SU-DHL-6 (cell line): ENCODE measurements at regions not wholly inside any gene's neighbourhood (a gene's known extent, or its start where the extent isn't known, plus 50 kb on each side); places are given as distances from the start of the nearest gene placed in this dataset.

Source experiments
- H2AFZ ChIP-seq: fragments of 200-600 bp; sonication (generic); 2 replicates; pipeline ENCODE4 v1.6.1; 2014; ENCODE audit warnings: low read depth, mild to moderate bottlenecking, moderate library complexity, mixed read lengths, antibody characterized with exemption, low read length; ENCODE audit not compliant: severe bottlenecking
- H3F3A ChIP-seq: fragments of 200-600 bp; shearing (Covaris generic); 2 replicates; pipeline ENCODE4 v1.6.0; 2016; ENCODE audit warnings: antibody characterized with exemption, mild to moderate bottlenecking; ENCODE audit not compliant: insufficient read depth
- H3K27ac ChIP-seq: fragments of 200-600 bp; sonication (generic); 2 replicates; pipeline ENCODE4 v1.5.1; 2016; ENCODE audit warnings: low read depth, mild to moderate bottlenecking, low read length, moderate library complexity, mixed read lengths
- H3K27me3 ChIP-seq: fragments of 200-600 bp; sonication (generic), shearing (Covaris generic); 2 replicates; pipeline ENCODE4 v1.6.0; 2014; ENCODE audit warnings: mild to moderate bottlenecking, low read length
- H3K36me3 ChIP-seq: fragments of 200-600 bp; sonication (generic); 2 replicates; pipeline ENCODE4 v1.6.1; 2014; ENCODE audit warnings: mild to moderate bottlenecking, low read length, mixed read lengths
- H3K4me2 ChIP-seq: fragments of 300-600, 200-600 bp; shearing (Covaris generic), sonication (generic); 2 replicates; pipeline ENCODE4 v1.6.0; 2014; ENCODE audit warnings: low read length, low read depth, mild to moderate bottlenecking; ENCODE audit not compliant: poor library complexity, severe bottlenecking
- H3K4me3 ChIP-seq: fragments of 200-600 bp; sonication (generic); 2 replicates; pipeline ENCODE4 v1.5.1; 2014; ENCODE audit warnings: antibody characterized with exemption, low read length, mild to moderate bottlenecking, mixed read lengths; ENCODE audit not compliant: insufficient read depth, poor library complexity, severe bottlenecking
- H3K79me2 ChIP-seq: fragments of 200-600 bp; sonication (generic); 2 replicates; pipeline ENCODE4 v1.6.1; 2014; ENCODE audit warnings: mild to moderate bottlenecking, low read length, moderate library complexity; ENCODE audit not compliant: insufficient read depth
- H3K9ac ChIP-seq: fragments of 200-600 bp; sonication (generic); 2 replicates; pipeline ENCODE4 v1.7.0; 2014; ENCODE audit warnings: mild to moderate bottlenecking, low read length
- H3K9me2 ChIP-seq: fragments of 200-600 bp; sonication (generic); replicated peaks from 2 replicates; pipeline ENCODE4 v1.6.1; 2014; ENCODE audit warnings: low read length; ENCODE audit not compliant: insufficient read depth
- H3K9me3 ChIP-seq: fragments of 200-600 bp; sonication (generic); 2 replicates; pipeline ENCODE4 v1.6.1; 2014; ENCODE audit warnings: low read length, mixed read lengths; ENCODE audit not compliant: insufficient read depth
- H4K20me1 ChIP-seq: fragments of 200-600 bp; sonication (generic); 2 replicates; pipeline ENCODE4 v1.6.1; 2014; ENCODE audit warnings: low read depth, mild to moderate bottlenecking, antibody characterized with exemption, low read length, moderate library complexity, mixed read lengths
- EZH2phosphoT487 ChIP-seq: fragments of 200-600 bp; sonication (generic), shearing (Covaris generic); conservative IDR thresholded peaks from 2 replicates; pipeline ENCODE4 v1.6.1; 2018; ENCODE audit warnings: mild to moderate bottlenecking, antibody characterized with exemption, low read length, moderate library complexity, mixed read lengths
- TF ChIP-seq, protein P1 (sequence below): fragments of 200-600 bp; sonication (generic); IDR thresholded peaks from one replicate; pipeline ENCODE4 v1.5.1; 2017; ENCODE audit warnings: antibody characterized with exemption, mild to moderate bottlenecking, low read length, moderate library complexity; ENCODE audit not compliant: insufficient read depth, poor library complexity, severe bottlenecking

DNA sequence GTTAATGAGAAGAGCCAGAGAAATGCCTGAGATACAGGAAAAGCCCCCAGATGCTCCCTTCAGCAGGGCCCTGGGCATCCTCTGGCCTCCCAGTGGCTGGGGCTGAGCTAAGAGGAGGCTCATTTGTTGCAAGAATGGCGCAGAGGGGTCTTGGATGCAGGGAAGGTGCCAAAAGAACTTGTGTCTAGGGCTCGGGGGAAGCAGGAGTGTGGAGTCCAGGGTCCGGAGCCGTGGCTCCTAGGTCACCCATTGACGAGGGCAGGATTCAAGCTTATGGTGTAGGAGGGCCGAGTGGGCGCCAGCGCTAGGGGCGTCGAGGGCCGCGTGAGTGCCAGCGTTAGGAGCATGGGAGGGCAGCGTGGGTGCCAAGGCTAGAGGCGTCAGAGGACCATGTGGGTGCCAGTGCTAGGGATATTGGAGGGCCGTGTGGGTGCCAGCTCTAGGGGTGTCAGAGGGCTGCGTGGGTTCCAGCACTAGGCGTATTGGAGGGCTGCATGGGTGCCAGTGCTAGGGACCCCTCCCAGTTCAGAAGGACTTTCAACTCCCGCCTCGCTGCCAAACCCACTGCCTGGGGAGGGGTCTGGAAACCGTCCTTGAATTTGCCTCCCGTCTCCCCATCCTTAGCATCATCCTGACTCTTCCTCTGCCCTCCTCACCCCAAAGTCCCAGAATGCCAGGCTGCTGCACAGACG is 250.5 kb upstream of the AFDN start:
- H3K27me3 ChIP-seq: no peaks in the 10 kb centered on the region
- H3K9me3 ChIP-seq: no peaks in the 10 kb centered on the region
- no peak overlapping the region for H3K4me3 ChIP-seq
- H4K20me1 ChIP-seq: no peaks in the 10 kb centered on the region
- H3K79me2 ChIP-seq: no peaks in the 10 kb centered on the region
- no peak overlapping the region for H3K27ac ChIP-seq
- no peak overlapping the region for H3K9ac ChIP-seq
- TF ChIP-seq, protein P1, sequence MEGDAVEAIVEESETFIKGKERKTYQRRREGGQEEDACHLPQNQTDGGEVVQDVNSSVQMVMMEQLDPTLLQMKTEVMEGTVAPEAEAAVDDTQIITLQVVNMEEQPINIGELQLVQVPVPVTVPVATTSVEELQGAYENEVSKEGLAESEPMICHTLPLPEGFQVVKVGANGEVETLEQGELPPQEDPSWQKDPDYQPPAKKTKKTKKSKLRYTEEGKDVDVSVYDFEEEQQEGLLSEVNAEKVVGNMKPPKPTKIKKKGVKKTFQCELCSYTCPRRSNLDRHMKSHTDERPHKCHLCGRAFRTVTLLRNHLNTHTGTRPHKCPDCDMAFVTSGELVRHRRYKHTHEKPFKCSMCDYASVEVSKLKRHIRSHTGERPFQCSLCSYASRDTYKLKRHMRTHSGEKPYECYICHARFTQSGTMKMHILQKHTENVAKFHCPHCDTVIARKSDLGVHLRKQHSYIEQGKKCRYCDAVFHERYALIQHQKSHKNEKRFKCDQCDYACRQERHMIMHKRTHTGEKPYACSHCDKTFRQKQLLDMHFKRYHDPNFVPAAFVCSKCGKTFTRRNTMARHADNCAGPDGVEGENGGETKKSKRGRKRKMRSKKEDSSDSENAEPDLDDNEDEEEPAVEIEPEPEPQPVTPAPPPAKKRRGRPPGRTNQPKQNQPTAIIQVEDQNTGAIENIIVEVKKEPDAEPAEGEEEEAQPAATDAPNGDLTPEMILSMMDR: no peak
- TF ChIP-seq EZH2phosphoT487: no peak
- no peaks in the 10 kb centered on the region for H3F3A ChIP-seq
- no peaks in the 10 kb centered on the region for H3K9me2 ChIP-seq
- H2AFZ ChIP-seq: no peak overlapping the region
- no peak overlapping the region for H3K4me2 ChIP-seq
- H3K36me3 ChIP-seq: no peaks in the 10 kb centered on the region

DNA sequence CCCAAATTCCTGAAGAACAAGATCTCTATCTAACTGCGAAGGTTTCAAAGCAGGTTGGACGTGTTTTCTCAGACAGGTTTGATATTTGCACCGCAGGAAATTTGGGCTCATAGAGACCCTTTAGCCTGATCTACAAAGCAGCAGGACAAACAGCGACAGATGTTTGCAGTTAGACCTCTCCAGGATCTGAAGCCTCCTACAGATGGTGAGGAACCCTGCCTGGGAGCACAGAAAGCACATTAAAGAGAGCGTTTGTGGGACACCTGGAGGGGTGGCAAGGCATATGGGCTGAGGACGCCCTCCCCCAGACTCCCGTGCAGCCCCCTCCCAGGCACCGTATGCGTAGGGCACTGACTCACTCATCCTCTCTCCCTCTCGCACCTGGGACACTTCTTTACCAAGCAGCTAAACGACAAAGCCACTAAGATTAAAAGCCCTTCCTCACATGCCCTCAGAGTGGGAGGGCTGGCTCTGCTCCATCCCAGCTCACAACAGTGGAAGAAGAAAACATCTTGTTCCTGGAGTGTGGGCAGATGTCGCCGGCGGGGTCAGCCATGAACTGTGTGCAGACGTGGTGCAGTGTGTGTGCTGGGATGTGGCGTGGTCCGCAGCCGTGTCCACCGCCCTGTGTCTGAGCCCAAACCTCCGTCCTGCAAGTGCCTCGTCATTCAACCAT is 249.7 kb upstream of the AFDN start:
- no peak overlapping the region for H3K4me3 ChIP-seq
- H3K36me3 ChIP-seq: no peaks in the 10 kb centered on the region
- H2AFZ ChIP-seq: no peak overlapping the region
- no peaks in the 10 kb centered on the region for H3K9me3 ChIP-seq
- H3K9me2 ChIP-seq: no peaks in the 10 kb centered on the region
- no peaks in the 10 kb centered on the region for H3K79me2 ChIP-seq
- H3K9ac ChIP-seq: no peak overlapping the region
- no peak overlapping the region for H3K4me2 ChIP-seq
- H3F3A ChIP-seq: no peaks in the 10 kb centered on the region
- no peaks in the 10 kb centered on the region for H3K27me3 ChIP-seq
- H4K20me1 ChIP-seq: no peaks in the 10 kb centered on the region
- H3K27ac ChIP-seq: no peak overlapping the region
- TF ChIP-seq, protein P1: no peak
- TF ChIP-seq EZH2phosphoT487: no peak

DNA sequence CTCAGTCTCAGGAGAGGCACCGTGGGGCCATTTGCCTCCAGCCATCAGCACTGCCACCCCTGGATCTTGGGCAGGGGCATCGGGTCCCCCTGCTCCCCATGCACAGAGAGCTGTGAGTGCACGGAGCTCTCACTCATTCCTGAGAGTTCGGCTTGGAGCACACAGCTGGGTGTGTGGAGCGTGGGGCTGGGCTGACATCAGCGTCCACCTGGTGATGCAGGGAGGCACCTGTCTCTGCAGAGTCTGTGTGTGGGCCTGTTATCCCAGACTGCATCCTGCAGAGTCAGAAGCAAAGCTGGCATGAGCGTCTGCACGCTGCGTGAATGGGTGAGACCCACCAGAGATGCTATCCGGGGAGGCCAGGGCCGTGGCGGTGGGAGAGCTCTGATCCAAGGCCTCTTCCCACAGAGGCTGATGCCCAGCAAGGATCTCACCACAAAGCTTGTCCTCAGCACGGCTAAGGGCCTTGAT is 248.8 kb upstream of the AFDN start:
- no peaks in the 10 kb centered on the region for H3K27me3 ChIP-seq
- no peak for TF ChIP-seq EZH2phosphoT487
- TF ChIP-seq, protein P1: no peak
- H3K27ac ChIP-seq: no peak overlapping the region
- no peaks in the 10 kb centered on the region for H3K9me2 ChIP-seq
- H3K9ac ChIP-seq: no peak overlapping the region
- no peak overlapping the region for H3K4me3 ChIP-seq
- H2AFZ ChIP-seq: no peak overlapping the region
- H3F3A ChIP-seq: no peaks in the 10 kb centered on the region
- no peaks in the 10 kb centered on the region for H3K79me2 ChIP-seq
- H3K4me2 ChIP-seq: no peak overlapping the region
- H3K36me3 ChIP-seq: no peaks in the 10 kb centered on the region
- H4K20me1 ChIP-seq: no peaks in the 10 kb centered on the region
- no peaks in the 10 kb centered on the region for H3K9me3 ChIP-seq
